GM18502 (cell line): ENCODE measurements at regions not wholly inside any gene's neighbourhood (a gene's known extent, or its start where the extent isn't known, plus 50 kb on each side); places are given as distances from the start of the nearest gene placed in this dataset.
"Not testable (repeated sequence)": the region's sequence is repeated elsewhere in the genome, so short reads cannot be mapped to it uniquely, and the experiment has no call there.

Experiments
- ATAC-seq: cut with Tn5 transposase; IDR thresholded peaks from one replicate; pipeline ENCODE4 v1.9.1; 2021; ENCODE audit warnings: mild to moderate bottlenecking; ENCODE audit not compliant: unreplicated experiment, poor library complexity

GRCh38 chr14:105600195-105600938, 74.0 kb downstream of the TMEM121 start:
- ATAC-seq, result not testable (repeated sequence)

GRCh38 chr14:105600939-105601359, 74.6 kb downstream of the TMEM121 start:
- ATAC-seq, result no peak

GRCh38 chr14:105601360-105602242, 75.2 kb downstream of the TMEM121 start:
- no peak for ATAC-seq

GRCh38 chr14:105602243-105602750, 75.9 kb downstream of the TMEM121 start:
- no peak for ATAC-seq

- no peak for ATAC-seq
Measured at GRCh38 chr14:105602799-105603793, 76.7 kb downstream of the TMEM121 start.

- not testable (repeated sequence) for ATAC-seq
Measured at GRCh38 chr14:105604531-105605463, 78.4 kb downstream of the TMEM121 start.

- no peak for ATAC-seq
Measured at GRCh38 chr14:105605464-105606304, 79.3 kb downstream of the TMEM121 start.

- not testable (repeated sequence) for ATAC-seq
Measured at GRCh38 chr14:105606305-105606975, 80.1 kb downstream of the TMEM121 start.

- not testable (repeated sequence) for ATAC-seq
Measured at GRCh38 chr14:105607025-105607424, 80.6 kb downstream of the TMEM121 start.

- not testable (repeated sequence) for ATAC-seq
Measured at GRCh38 chr14:105614987-105615386, 88.6 kb downstream of the TMEM121 start.

- not testable (repeated sequence) for ATAC-seq
Measured at GRCh38 chr14:105615986-105616801, 89.8 kb downstream of the TMEM121 start.

GRCh38 chr14:105616802-105617192, 90.4 kb downstream of the TMEM121 start:
- no peak for ATAC-seq

- ATAC-seq, result no peak
Measured at GRCh38 chr14:105617201-105617777, 90.9 kb downstream of the TMEM121 start.

GRCh38 chr14:105617805-105618204, 91.4 kb downstream of the TMEM121 start:
- not testable (repeated sequence) for ATAC-seq

GRCh38 chr14:105619324-105619723, 92.9 kb downstream of the TMEM121 start:
- not testable (repeated sequence) for ATAC-seq

GRCh38 chr14:105620178-105620864, 93.9 kb downstream of the TMEM121 start:
- not testable (repeated sequence) for ATAC-seq
